GM13976 (cell line): ENCODE measurements at regions not wholly inside any gene's neighbourhood (a gene's known extent, or its start where the extent isn't known, plus 50 kb on each side); places are given as distances from the start of the nearest gene placed in this dataset.

Experiments used
- DNase-seq: peaks from one replicate; pipeline ENCODE4 v3.0.0; 2012; ENCODE audit warnings: low spot score
- CTCF ChIP-seq: IDR thresholded peaks from 2 replicates; pipeline ENCODE4 v1.5.1; 2012; ENCODE audit warnings: borderline replicate concordance, mild to moderate bottlenecking; ENCODE audit not compliant: insufficient read depth; ENCODE audit errors: extremely low read depth, missing control alignments, control extremely low read depth
- in situ Hi-C: fragments of 300-500 bp; cut with MboI; formaldehyde crosslinking; loops from one replicate; pipeline ENCODE4 v1.12.0; 2022; ENCODE audit warnings: low sequenced_read_pairs, mixed read lengths, inconsistent platforms; ENCODE audit not compliant: unreplicated experiment

GRCh38 chrY:19146296-19146695, 372.8 kb upstream of the HSFY2 start:
- TF ChIP-seq CTCF, result no peak
- in situ Hi-C loops, result no loop called here
- no peak for DNase-seq

DNA sequence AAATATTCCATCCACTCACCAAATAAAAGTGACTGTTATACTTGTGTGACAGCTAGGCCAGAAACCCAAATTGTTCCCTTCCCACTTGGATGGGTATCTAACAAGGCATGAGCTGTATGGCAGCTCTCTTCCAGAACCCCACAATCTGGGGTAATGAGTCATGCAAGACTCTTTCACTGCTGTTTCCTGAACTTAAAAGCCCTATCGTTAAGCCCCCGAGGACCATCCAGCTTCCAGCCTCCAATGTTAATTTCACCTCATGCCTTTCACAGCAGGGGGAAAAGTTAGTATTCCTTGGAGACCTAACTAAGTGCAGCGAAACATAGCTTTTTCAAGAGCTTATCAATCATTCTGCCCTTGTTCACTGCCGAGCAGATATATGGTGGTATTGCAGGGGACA, 368.6 kb upstream of the HSFY2 start:
- DNase-seq, result no peak
- in situ Hi-C loops, result no loop called here
- TF ChIP-seq CTCF, result no peak

DNA sequence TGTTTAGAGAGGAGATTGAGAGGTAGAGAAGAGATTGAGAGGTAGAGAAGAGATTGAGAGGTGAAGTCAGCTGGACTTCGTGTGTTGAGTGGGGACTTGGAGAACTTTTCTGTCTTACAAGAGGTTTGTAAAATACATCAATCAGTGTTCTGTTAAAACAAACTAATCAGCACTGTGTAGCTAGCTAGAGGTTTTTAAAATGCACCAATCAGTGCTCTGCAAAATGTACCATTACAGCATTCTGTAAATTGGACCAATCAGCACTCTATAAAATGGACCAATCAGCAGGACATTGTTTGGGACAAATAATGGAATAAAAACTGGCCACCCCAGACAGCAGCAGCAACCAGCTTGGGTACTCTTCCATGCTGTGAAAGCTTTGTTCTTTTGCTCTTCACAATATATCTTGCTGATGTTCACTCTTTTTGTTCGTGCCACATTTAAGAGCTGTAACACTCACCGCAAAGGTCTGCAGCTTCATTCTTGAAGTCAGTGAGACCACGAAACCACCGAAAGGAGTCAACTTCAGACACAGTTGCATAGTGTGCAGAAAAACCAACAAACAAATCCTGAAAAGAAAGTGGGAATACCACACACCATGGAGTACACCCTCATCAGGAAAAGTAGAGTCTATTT, 366.9 kb upstream of the HSFY2 start:
- no peak for TF ChIP-seq CTCF
- in situ Hi-C loops, result no loop called here

DNA sequence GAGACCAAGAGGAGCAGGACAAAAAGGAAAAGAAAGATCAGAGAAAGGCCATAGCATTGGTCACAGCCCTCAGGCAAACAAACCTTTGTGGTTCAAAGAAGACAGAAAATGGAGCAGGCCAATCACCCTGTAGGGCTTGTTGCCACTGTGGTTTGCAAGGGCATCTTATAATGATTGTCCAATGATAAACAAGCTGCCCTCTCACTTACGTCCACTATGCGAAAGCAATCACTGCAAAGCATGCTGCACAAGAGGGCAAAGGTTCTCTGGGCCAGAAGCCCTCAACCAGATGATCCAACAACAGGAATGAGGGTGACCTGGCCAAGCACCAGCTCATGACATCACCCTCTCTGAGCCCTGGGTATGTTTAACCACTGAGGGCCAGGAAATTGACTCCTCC, 360.9 kb upstream of the HSFY2 start:
- in situ Hi-C loops, result no loop called here
- DNase-seq, result no peak
- no peak for TF ChIP-seq CTCF

More for the DNA sequence above, 366.9 kb upstream of the HSFY2 start:
- DNase-seq, result no peak

- in situ Hi-C loops, result no loop called here
- no peak for DNase-seq
- TF ChIP-seq CTCF, result no peak
Measured at GRCh38 chrY:19130569-19131358, 357.2 kb upstream of the HSFY2 start.

GRCh38 chrY:19126889-19127288, 353.4 kb upstream of the HSFY2 start:
- no peak for DNase-seq
- in situ Hi-C loops, result no loop called here
- no peak for TF ChIP-seq CTCF

GRCh38 chrY:19124609-19125008, 351.1 kb upstream of the HSFY2 start:
- no peak for TF ChIP-seq CTCF
- in situ Hi-C loops, result no loop called here
- DNase-seq, result no peak
